Large intestine (tissue), 3 donors: ENCODE measurements at regions not wholly inside any gene's neighbourhood (a gene's known extent, or its start where the extent isn't known, plus 50 kb on each side); places are given as distances from the start of the nearest gene placed in this dataset.
"Not testable (repeated sequence)": the region's sequence is repeated elsewhere in the genome, so short reads cannot be mapped to it uniquely, and the experiment has no call there.

Experiments
- DNase-seq, 2 donors: peaks; one replicate each; pipeline versions ENCODE4 v3.0.0 to v3.0.0-alpha.2; 2013
- H3K27ac ChIP-seq: one replicate; pipeline ENCODE4 v1.5.1; 2013; ENCODE audit warnings: low read length
- H3K27me3 ChIP-seq: 2 replicates; pipeline ENCODE4 v1.6.1; 2013; ENCODE audit warnings: low read length; ENCODE audit not compliant: control insufficient read depth, insufficient read depth
- H3K36me3 ChIP-seq: 2 replicates; pipeline ENCODE4 v1.6.1; 2013; ENCODE audit warnings: low read length; ENCODE audit not compliant: control insufficient read depth, insufficient read depth
- H3K4me1 ChIP-seq: one replicate; pipeline ENCODE4 v1.6.1; 2013; ENCODE audit warnings: low read length; ENCODE audit not compliant: control insufficient read depth, insufficient read depth
- H3K4me3 ChIP-seq: one replicate; pipeline ENCODE4 v1.5.1; 2013; ENCODE audit warnings: low read length
- H3K9me3 ChIP-seq: one replicate; pipeline ENCODE4 v1.6.1; 2013; ENCODE audit warnings: mild to moderate bottlenecking, low read depth, low read length, moderate library complexity; ENCODE audit not compliant: control insufficient read depth
- WGBS: methylation state at CpG from one replicate; pipeline ENCODE4 v1.1.5; 2013; ENCODE audit warnings: low lambda C conversion rate; ENCODE audit not compliant: insufficient coverage; 5-methylcytosine and 5-hydroxymethylcytosine counted together

DNA sequence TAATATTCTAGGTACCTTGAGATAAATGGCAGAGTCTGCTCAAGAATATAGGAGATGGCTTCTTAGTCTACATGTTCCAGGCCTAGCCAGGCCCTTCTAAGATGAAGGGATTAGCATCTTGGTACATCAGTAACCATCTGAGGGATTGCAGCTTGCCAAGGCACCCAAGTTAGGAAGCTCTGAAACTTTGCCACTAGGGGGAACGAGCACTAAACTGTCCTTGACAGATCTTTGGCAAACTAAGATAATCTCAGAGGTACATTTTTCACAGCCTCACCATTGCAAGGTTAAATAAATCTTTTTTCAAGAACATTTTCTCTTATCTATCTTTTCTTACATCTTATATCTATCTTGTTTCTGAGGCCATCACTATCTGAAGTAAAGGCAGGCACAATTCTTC, 351.2 kb downstream of the RAP2B start:
- no CpG with 5 or more reads among the region's 1 CpG for WGBS
- no peak for DNase-seq

DNA sequence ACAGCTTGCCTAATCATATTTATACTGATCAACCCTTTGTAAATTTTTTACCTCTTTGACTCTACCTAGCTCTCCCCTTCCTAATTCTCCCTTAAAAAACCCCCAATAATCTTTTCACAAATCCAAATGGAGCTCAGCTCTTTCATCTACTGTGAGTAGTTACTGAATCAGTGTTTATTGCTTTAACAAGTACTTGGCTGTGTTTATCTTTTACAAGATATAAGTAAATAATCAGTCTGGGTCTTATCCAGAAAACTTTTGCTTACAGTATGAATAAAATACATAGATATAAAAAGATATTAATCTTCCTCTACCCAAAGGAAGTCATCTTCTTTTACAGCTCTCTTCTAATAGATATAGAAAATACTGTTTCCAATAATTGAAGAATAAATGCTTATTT, 366.4 kb downstream of the RAP2B start:
- Histone ChIP-seq H3K36me3 (no peaks in the 10 kb centered on the region), H3K27me3 (no peaks in the 10 kb centered on the region), H3K4me3 (no peak overlapping the region), H3K9me3 (peaks cover 4% of the 10 kb centered on the region), H3K27ac (no peak overlapping the region), H3K4me1 (no peaks in the 10 kb centered on the region)
- no peak for DNase-seq

More for the DNA sequence above, 351.2 kb downstream of the RAP2B start:
- no peaks in the 10 kb centered on the region for H3K4me1 ChIP-seq
- peaks cover 3% of the 10 kb centered on the region for H3K9me3 ChIP-seq
- H3K4me3 ChIP-seq = no peak overlapping the region
- no peaks in the 10 kb centered on the region for H3K36me3 ChIP-seq
- no peak overlapping the region for H3K27ac ChIP-seq
- no peaks in the 10 kb centered on the region for H3K27me3 ChIP-seq

DNA sequence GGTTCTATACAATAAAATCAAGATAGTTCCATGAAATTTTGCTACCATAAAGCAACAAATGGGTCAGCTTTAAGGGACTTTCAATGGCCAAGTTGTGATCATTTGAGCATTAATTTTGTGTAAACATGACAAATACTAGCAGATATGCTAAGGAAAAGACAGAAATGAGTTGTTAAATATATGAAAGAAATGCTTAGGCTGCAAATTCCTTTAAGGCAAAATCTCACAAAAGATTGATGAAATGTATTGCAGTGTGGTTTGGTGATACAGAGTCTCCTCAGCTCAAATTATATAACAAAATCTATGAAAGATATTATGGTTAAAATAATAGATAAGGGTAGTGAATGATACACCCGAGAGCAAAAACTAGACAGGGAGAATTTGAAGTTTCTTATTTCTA, 377.2 kb downstream of the RAP2B start:
- WGBS = 83% methylated on average over 1 of the region's 1 CpG

DNA sequence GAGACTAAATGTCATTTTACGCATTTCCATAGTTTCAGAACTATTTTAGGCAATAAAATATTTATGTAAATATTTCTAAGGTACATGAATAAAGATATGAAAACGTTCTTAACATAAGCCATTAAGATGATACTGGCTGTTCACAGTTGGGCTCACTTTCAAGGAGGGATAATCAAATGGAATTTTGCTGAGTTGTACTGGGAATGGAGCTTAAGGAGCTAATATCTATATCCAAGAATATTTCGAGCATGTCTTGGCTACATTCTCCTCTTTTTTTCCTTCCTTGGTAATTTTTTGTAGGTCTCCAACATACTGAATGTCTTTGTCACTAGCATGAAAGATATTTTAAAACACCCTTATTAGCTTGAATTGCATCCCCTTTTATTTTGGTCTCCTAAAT, 383.4 kb downstream of the RAP2B start:
- H3K4me1 ChIP-seq = no peaks in the 10 kb centered on the region
- no peaks in the 10 kb centered on the region for H3K27me3 ChIP-seq
- no peak overlapping the region for H3K27ac ChIP-seq
- no peaks in the 10 kb centered on the region for H3K36me3 ChIP-seq
- no peak overlapping the region for H3K4me3 ChIP-seq
- DNase-seq = no peak
- H3K9me3 ChIP-seq = peaks cover 3% of the 10 kb centered on the region
- WGBS = 94% methylated on average over 2 of the region's 3 CpGs

More for the DNA sequence above, 377.2 kb downstream of the RAP2B start:
- Histone ChIP-seq H3K9me3 (peaks cover 3% of the 10 kb centered on the region), H3K27ac (no peak overlapping the region), H3K36me3 (no peaks in the 10 kb centered on the region), H3K27me3 (no peaks in the 10 kb centered on the region), H3K4me1 (no peaks in the 10 kb centered on the region), H3K4me3 (no peak overlapping the region)
- DNase-seq = no peak

DNA sequence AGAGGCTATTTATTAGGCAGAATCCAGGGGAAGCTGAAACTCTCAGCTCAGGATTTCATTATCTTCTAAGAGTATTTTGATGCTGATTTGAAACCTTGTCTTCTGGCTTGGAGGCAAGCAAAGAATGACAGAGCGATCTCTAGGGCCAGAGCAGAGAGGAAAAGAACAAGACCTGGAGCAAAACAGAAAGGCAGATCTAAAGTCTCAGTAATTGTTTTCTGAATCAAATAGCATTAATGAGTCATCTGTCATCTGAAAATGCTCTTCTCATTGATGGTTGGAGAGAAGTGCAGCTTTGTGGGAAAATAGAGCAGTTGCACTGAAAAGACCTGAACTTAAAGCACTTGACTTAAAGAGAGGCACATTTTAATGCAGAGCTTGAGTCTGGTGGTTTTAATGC, 385.9 kb downstream of the RAP2B start:
- no peaks in the 10 kb centered on the region for H3K9me3 ChIP-seq
- no peaks in the 10 kb centered on the region for H3K4me1 ChIP-seq
- H3K36me3 ChIP-seq = no peaks in the 10 kb centered on the region
- H3K4me3 ChIP-seq = no peak overlapping the region
- no peaks in the 10 kb centered on the region for H3K27me3 ChIP-seq
- H3K27ac ChIP-seq = no peak overlapping the region
- WGBS = 100% methylated on average over 1 of the region's 1 CpG
- no peak for DNase-seq

DNA sequence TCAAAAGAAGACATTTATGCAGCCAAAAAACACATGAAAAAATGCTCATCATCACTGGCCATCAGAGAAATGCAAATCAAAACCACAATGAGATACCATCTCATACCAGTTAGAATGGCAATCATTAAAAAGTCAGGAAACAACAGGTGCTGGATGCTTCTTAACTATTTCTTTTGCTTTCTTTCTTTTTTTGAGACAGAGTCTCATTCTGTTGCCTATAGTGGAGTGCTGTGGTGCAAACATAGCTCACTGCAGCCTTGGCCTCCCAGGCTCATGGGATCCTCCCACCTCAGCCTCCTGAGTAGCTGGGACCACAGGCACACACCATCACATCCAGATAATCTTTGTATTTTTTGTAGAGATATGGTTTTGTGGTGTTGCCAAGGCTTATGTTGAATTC, 387.7 kb downstream of the RAP2B start:
- H3K27ac ChIP-seq, H3K36me3 ChIP-seq, H3K4me3 ChIP-seq, DNase-seq, H3K4me1 ChIP-seq, H3K27me3 ChIP-seq, H3K9me3 ChIP-seq: not testable (repeated sequence)

DNA sequence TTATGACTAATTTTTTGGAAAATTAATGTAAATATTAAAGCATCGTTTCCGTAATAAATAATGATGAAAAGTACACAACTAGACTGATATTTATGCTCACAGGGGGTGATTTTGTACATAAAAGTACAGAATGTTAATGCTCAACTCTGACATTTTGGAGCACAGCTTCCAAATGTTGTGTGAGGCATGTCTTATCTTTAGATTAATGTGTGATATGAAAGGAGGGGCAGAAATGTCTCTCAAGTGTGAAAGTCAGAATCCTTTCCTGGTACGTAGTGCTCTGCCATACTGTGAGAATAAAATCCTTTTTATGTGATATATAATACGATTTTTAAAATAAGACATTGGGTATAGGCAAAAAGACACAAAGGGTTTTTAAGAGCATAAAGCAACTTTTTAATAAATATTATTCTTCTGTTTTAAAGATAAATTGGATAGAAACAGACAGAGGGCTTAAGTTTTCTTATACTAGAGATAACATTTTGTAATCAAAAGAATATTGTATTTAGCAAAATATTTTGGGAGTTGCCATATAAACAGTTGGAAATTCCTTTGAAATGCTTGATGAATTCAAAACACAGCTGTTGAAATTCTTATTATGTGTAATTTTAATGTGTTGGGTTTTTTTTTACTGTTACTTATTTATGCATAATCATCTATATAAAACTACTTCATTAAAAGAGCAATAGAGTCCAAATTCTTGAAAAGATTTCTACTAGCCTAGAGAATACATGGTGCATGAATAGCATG, 389.7 kb downstream of the RAP2B start:
- Histone ChIP-seq H3K36me3 (no peaks in the 10 kb centered on the region), H3K9me3 (no peaks in the 10 kb centered on the region), H3K27ac (no peak overlapping the region), H3K4me3 (no peak overlapping the region), H3K4me1 (no peaks in the 10 kb centered on the region), H3K27me3 (no peaks in the 10 kb centered on the region)
- 62% methylated on average over 4 of the region's 4 CpGs for WGBS
- DNase-seq = no peak

DNA sequence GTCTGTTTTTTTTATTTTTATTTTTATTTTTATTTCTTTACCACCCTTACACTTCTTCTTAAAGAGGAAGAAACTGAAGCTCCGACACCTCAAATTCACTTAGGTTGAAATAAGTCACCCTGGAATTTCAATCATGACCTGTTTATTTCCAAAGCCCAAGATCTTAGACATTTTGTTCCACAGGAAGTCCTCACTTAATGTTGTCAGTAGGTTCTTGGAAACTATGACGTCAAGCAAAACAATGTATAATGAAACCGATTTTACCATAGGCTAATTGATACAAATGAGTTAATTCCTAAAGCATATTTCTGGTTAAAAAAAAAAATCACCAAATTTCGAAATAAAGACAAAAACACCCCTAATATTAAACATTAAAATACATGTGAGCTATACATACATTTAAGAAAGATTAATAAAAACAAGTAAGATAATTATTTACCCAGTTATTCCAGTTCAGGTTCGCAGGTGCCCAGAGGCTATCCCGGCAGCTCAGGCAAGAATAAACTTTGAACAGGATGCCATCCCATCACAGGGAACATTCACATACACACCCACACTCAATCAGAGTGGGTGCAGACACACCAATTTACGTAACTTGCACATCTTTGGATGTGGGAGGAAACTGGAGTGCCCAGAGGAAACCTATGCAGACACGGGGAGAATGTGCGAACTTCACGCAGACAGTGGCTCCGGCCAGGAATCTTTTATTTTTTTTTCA, 391.0 kb downstream of the RAP2B start:
- no peaks in the 10 kb centered on the region for H3K27me3 ChIP-seq
- H3K4me3 ChIP-seq = no peak overlapping the region
- no peak for DNase-seq
- no peak overlapping the region for H3K27ac ChIP-seq
- no peaks in the 10 kb centered on the region for H3K36me3 ChIP-seq
- no peaks in the 10 kb centered on the region for H3K9me3 ChIP-seq
- H3K4me1 ChIP-seq = no peaks in the 10 kb centered on the region
- 81% methylated on average over 3 of the region's 11 CpGs for WGBS

DNA sequence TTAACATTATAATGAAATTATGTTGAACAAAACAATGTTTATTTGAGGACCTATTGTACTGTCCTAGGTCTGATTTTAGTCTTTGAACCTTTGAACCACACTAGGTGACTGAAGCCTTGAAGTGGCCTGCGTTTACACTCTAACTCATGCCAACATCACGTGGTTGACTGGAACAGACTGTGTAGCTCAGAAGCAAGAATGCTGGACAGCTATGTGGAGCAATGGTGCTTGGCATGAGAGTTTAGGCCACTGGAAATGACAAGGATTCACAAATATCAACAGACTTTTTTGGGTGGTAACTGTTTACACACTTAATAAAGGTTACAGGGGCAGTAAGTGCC, 391.5 kb downstream of the RAP2B start:
- H3K36me3 ChIP-seq = no peaks in the 10 kb centered on the region
- no peak overlapping the region for H3K4me3 ChIP-seq
- H3K27me3 ChIP-seq = no peaks in the 10 kb centered on the region
- no peaks in the 10 kb centered on the region for H3K4me1 ChIP-seq
- 40% methylated on average over 1 of the region's 2 CpGs for WGBS
- DNase-seq = no peak
- H3K9me3 ChIP-seq = no peaks in the 10 kb centered on the region
- no peak overlapping the region for H3K27ac ChIP-seq

DNA sequence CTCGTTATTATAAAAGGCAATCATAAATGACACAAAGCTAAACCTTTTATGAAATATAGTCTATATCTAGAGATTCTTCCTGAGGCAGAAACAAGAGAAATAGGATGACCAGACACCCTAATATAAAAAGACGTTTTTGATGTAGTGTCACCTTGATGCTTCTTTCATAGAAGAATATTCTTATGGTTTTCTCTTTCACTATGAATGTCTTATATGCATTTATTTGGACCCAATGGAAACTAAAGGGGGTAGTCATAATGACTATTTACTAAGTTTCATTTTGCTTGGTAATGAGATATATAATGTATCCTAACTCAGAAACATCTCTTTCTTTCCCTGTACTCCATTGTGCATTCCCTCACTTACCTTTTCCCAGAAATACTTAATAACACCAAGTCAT, 393.9 kb downstream of the RAP2B start:
- no peak overlapping the region for H3K4me3 ChIP-seq
- no peaks in the 10 kb centered on the region for H3K9me3 ChIP-seq
- H3K36me3 ChIP-seq = no peaks in the 10 kb centered on the region
- 80% methylated on average over 2 of the region's 2 CpGs for WGBS
- H3K4me1 ChIP-seq = no peaks in the 10 kb centered on the region
- no peak overlapping the region for H3K27ac ChIP-seq
- H3K27me3 ChIP-seq = no peaks in the 10 kb centered on the region
- DNase-seq = no peak

DNA sequence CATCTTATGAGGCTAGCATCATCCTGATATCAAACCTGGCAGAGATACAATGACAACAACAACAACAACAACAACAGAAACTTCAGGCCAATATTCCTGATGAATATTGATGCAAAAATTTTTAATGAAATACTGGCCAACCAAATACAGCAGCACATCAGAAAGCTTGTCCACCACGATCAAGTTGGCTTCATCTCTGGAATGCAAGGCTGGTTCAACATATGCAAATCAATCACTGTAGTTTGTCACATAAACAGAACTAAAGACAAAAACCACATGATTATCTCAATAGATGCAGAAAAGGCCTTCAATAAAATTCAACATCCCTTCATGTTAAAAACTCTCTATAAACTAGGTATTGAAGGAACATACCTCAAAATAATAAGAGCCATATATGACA, 397.3 kb downstream of the RAP2B start:
- not testable (repeated sequence) for H3K9me3 ChIP-seq

More for the DNA sequence above, 397.3 kb downstream of the RAP2B start:
- H3K27me3 ChIP-seq, H3K4me3 ChIP-seq, H3K4me1 ChIP-seq, DNase-seq, H3K36me3 ChIP-seq, H3K27ac ChIP-seq: not testable (repeated sequence)
- no CpG with 5 or more reads among the region's 1 CpG for WGBS
